GM19238 (cell line): ENCODE measurements at regions not wholly inside any gene's neighbourhood (a gene's known extent, or its start where the extent isn't known, plus 50 kb on each side); places are given as distances from the start of the nearest gene placed in this dataset.

Experiments used
- DNase-seq: peaks from one replicate; pipeline ENCODE4 v3.0.0; 2011; ENCODE audit warnings: low spot score; ENCODE audit not compliant: insufficient read length

GRCh38 chr16:79800016-79800608, 199.6 kb upstream of the MAF start:
- DNase-seq, result no peak

- no peak for DNase-seq
Observed at GRCh38 chr16:79798416-79799053, 198.0 kb upstream of the MAF start.

- DNase-seq, result no peak
Observed at GRCh38 chr16:79797486-79797885, 196.9 kb upstream of the MAF start.

- no peak for DNase-seq
Observed at GRCh38 chr16:79795556-79795955, 195.0 kb upstream of the MAF start.

GRCh38 chr16:79794941-79795340, 194.4 kb upstream of the MAF start:
- DNase-seq, result no peak

- DNase-seq, result no peak
Observed at GRCh38 chr16:79792664-79793351, 192.3 kb upstream of the MAF start.

GRCh38 chr16:79792076-79792475, 191.5 kb upstream of the MAF start:
- DNase-seq, result no peak

GRCh38 chr16:79790854-79791253, 190.3 kb upstream of the MAF start:
- no peak for DNase-seq

- DNase-seq, result no peak
Observed at GRCh38 chr16:79788949-79789348, 188.4 kb upstream of the MAF start.

- no peak for DNase-seq
Observed at GRCh38 chr16:79786389-79786788, 185.9 kb upstream of the MAF start.

GRCh38 chr16:79784007-79784406, 183.5 kb upstream of the MAF start:
- no peak for DNase-seq

GRCh38 chr16:79777679-79778078, 177.1 kb upstream of the MAF start:
- no peak for DNase-seq

GRCh38 chr16:79776243-79776847, 175.8 kb upstream of the MAF start:
- DNase-seq, result no peak

- no peak for DNase-seq
Observed at GRCh38 chr16:79772784-79773183, 172.2 kb upstream of the MAF start.

- no peak for DNase-seq
Observed at GRCh38 chr16:79772048-79772447, 171.5 kb upstream of the MAF start.

GRCh38 chr16:79770244-79771064, 169.9 kb upstream of the MAF start:
- DNase-seq, result peak; percentile 77

- no peak for DNase-seq
Observed at GRCh38 chr16:79769928-79770243, 169.3 kb upstream of the MAF start.

- DNase-seq, result no peak
Observed at GRCh38 chr16:79769270-79769927, 168.9 kb upstream of the MAF start.

- DNase-seq, result no peak
Observed at GRCh38 chr16:79768276-79768970, 167.9 kb upstream of the MAF start.

GRCh38 chr16:79767421-79768275, 167.1 kb upstream of the MAF start:
- no peak for DNase-seq
